ENCODE measurements at regions not wholly inside any gene's neighbourhood (a gene's known extent, or its start where the extent isn't known, plus 50 kb on each side); places are given as distances from the start of the nearest gene placed in this dataset.

GRCh38 chr7:17205910-17206309, 92.5 kb upstream of the AHR start:
- no peak for TF ChIP-seq CTCF (conservative IDR thresholded peaks at IDR 0.05 in 1 of 2, IDR thresholded peaks at IDR 0.05 in 1 of 2; ENCODE audit: low read depth in 1 of 2, low read length in 2 of 2)
- no peak for TF ChIP-seq EZH2 (IDR thresholded peaks at IDR 0.05; ENCODE audit: low read length, missing control alignments)

Data from fibroblast of lung (primary cell).